Glutamatergic neuron (in vitro differentiated cells): ENCODE measurements at regions not wholly inside any gene's neighbourhood (a gene's known extent, or its start where the extent isn't known, plus 50 kb on each side); places are given as distances from the start of the nearest gene placed in this dataset.

ENCODE experiments used
- DNase-seq: peaks from one replicate; pipeline ENCODE4 v3.0.0; 2022
- H3K27ac Mint-ChIP-seq: one replicate; pipeline ENCODE4 v1.8.0; 2020; ENCODE audit warnings: mild to moderate bottlenecking, mixed read lengths, inconsistent platforms; ENCODE audit not compliant: unreplicated experiment
- H3K27me3 Mint-ChIP-seq: one replicate; pipeline ENCODE4 v1.8.0; 2020; ENCODE audit warnings: mild to moderate bottlenecking, moderate library complexity, mixed read lengths, inconsistent platforms; ENCODE audit not compliant: unreplicated experiment
- H3K36me3 Mint-ChIP-seq: one replicate; pipeline ENCODE4 v1.8.0; 2020; ENCODE audit warnings: mild to moderate bottlenecking, mixed read lengths, inconsistent platforms; ENCODE audit not compliant: unreplicated experiment
- H3K4me1 Mint-ChIP-seq: one replicate; pipeline ENCODE4 v1.8.0; 2020; ENCODE audit warnings: mild to moderate bottlenecking, low read depth, mixed read lengths, inconsistent platforms; ENCODE audit not compliant: unreplicated experiment
- H3K4me3 Mint-ChIP-seq: one replicate; pipeline ENCODE4 v1.8.0; 2020; ENCODE audit warnings: mild to moderate bottlenecking, mixed read lengths, inconsistent platforms; ENCODE audit not compliant: unreplicated experiment
- H3K9me3 Mint-ChIP-seq: one replicate; pipeline ENCODE4 v1.8.0; 2020; ENCODE audit warnings: mild to moderate bottlenecking, moderate library complexity, mixed read lengths, inconsistent platforms; ENCODE audit not compliant: unreplicated experiment
- CTCF ChIP-seq: fragments of 200-600 bp; sonication (generic); IDR thresholded peaks from one replicate; pipeline ENCODE4 v1.5.0; 2021; ENCODE audit not compliant: partially characterized antibody, unreplicated experiment

- DNase-seq, result no peak
- H3K4me1 Mint-ChIP-seq, result no peaks in the 10 kb centered on the region
- H3K9me3 Mint-ChIP-seq, result peaks cover 2% of the 10 kb centered on the region
- no peaks in the 10 kb centered on the region for H3K27me3 Mint-ChIP-seq
- no peak overlapping the region for H3K4me3 Mint-ChIP-seq
- peaks cover 13% of the 10 kb centered on the region for H3K36me3 Mint-ChIP-seq
- H3K27ac Mint-ChIP-seq, result no peak overlapping the region
- TF ChIP-seq CTCF, result no peak
Observed at GRCh38 chr2:149648282-149649030, 60.9 kb upstream of the MMADHC start.

- Mint-ChIP-seq H3K27me3 (peaks cover 1% of the 10 kb centered on the region), H3K27ac (no peak overlapping the region), H3K36me3 (peaks cover 19% of the 10 kb centered on the region), H3K4me3 (no peak overlapping the region), H3K9me3 (peaks cover 2% of the 10 kb centered on the region), H3K4me1 (no peaks in the 10 kb centered on the region)
- no peak for TF ChIP-seq CTCF
- no peak for DNase-seq
Observed at GRCh38 chr2:149645391-149645790, 57.8 kb upstream of the MMADHC start.
